Stomach (tissue), 8 donors: ENCODE measurements at regions not wholly inside any gene's neighbourhood (a gene's known extent, or its start where the extent isn't known, plus 50 kb on each side); places are given as distances from the start of the nearest gene placed in this dataset.
A peak's percentile ranks its signal among the peaks of the same experiment; 100 is the strongest.
"Not testable (repeated sequence)": the region's sequence is repeated elsewhere in the genome, so short reads cannot be mapped to it uniquely, and the experiment has no call there.

Experiments
- DNase-seq, 2 donors: peaks; one replicate each; pipeline versions ENCODE4 v3.0.0 to v3.0.0-alpha.2; 2013 to 2019
- H3K27ac ChIP-seq, 5 donors: fragments of 200-600 bp in 4 of 5; sonication (generic) in 4 of 5; one replicate each; pipeline ENCODE4 v1.5.1; 2013 to 2019; ENCODE audit warnings: mild to moderate bottlenecking in 1 of 5, moderate library complexity in 1 of 5
- H3K27me3 ChIP-seq, 3 donors: fragments of 200-600 bp; sonication (generic); one replicate each; pipeline ENCODE4 v1.5.1; 2017 to 2019; ENCODE audit warnings: mixed run types in 1 of 3
- H3K36me3 ChIP-seq, 4 donors: fragments of 200-600 bp; sonication (generic); 1 replicate in 3 of 4; 2 replicates in 1 of 4; pipeline ENCODE4 v1.5.1; 2016 to 2019
- H3K4me1 ChIP-seq, 4 donors: fragments of 200-600 bp; sonication (generic); one replicate each; pipeline ENCODE4 v1.5.1; 2016 to 2019
- H3K4me3 ChIP-seq, 4 donors: fragments of 200-600 bp; sonication (generic) in 3 of 4; one replicate each; pipeline ENCODE4 v1.5.1; 2016 to 2019; ENCODE audit warnings: mild to moderate bottlenecking in 1 of 4
- H3K9me3 ChIP-seq, 4 donors: fragments of 200-600 bp; sonication (generic); one replicate each; pipeline ENCODE4 v1.5.1; 2016 to 2019
- EP300 ChIP-seq: sonication (generic); formaldehyde crosslinking; IDR thresholded peaks from one replicate; pipeline ENCODE4 v1.6.1; 2017; ENCODE audit warnings: antibody characterized with exemption
- POLR2A ChIP-seq, 4 donors: fragments of 450-650 bp; IDR thresholded peaks; one replicate each; pipeline ENCODE4 v1.6.1; 2016; ENCODE audit warnings: antibody characterized with exemption in 4 of 4, control low read depth in 2 of 4, mild to moderate bottlenecking in 1 of 4, moderate library complexity in 1 of 4
- POLR2AphosphoS5 ChIP-seq, 3 donors: sonication (generic); formaldehyde crosslinking; IDR thresholded peaks; one replicate each; pipeline ENCODE4 v1.6.1; 2016; ENCODE audit warnings: antibody characterized with exemption in 3 of 3
- WGBS, 5 donors: extraction: QIAGEN DNeasy Blood & Tissue Kit in 3 of 5; methylation state at CpG; one replicate each; pipeline versions ENCODE4 v1.1.5 to v1.1.7; 2013 to 2018; 5-methylcytosine and 5-hydroxymethylcytosine counted together
- intact Hi-C: fragments of 100-400 bp; cut with DNase I; formaldehyde crosslinking; loops from one replicate; pipeline ENCODE4 v1.15.1; 2023; ENCODE audit warnings: low total_unique reads
- TF ChIP-seq, protein P1 (sequence below), 7 experiments: fragments of 450-650 bp in 4 of 7; fragments of 200-600 bp in 3 of 7; sonication (generic) in 3 of 7; IDR thresholded peaks; one replicate each; pipeline ENCODE4 v1.5.1; 2016 to 2019; ENCODE audit warnings: antibody characterized with exemption in 7 of 7, control low read depth in 2 of 7, mild to moderate bottlenecking in 1 of 7
- donor health status: healthy with polysubstance abuse.
- donor health status: Bipolar disorder and iron deficiency.
- donor health status: healthy.

DNA sequence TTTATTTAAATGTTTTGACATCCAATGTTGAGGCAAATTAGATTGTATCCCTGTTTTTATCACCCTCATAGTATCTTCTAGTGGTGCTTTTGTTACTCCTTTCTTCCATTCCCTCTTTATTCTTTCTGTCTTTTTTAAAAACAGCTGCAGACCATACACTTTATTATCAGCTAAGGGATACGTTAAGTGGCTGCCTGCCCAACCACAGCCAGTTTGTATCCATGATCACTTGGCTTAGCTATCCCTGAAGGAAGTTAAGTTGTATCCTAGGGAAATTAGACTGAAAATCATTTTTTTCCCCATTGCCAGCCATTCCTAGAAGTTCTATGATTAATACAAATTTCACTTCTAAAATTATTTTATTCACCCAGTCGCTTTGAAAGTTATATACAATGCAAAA is 1032.7 kb downstream of the NR2F1-AS1 start:
- H3K4me1 ChIP-seq: no peaks in the 10 kb centered on the region
- DNase-seq: peak in 1 of 2 donors; percentile 45
- no peak overlapping the region for H3K4me3 ChIP-seq
- H3K36me3 ChIP-seq: no peaks in the 10 kb centered on the region
- H3K9me3 ChIP-seq: no peaks in the 10 kb centered on the region
- TF ChIP-seq POLR2A (IDR thresholded peaks at IDR 0.05): no peak
- TF ChIP-seq EP300: no peak
- TF ChIP-seq, protein P1, sequence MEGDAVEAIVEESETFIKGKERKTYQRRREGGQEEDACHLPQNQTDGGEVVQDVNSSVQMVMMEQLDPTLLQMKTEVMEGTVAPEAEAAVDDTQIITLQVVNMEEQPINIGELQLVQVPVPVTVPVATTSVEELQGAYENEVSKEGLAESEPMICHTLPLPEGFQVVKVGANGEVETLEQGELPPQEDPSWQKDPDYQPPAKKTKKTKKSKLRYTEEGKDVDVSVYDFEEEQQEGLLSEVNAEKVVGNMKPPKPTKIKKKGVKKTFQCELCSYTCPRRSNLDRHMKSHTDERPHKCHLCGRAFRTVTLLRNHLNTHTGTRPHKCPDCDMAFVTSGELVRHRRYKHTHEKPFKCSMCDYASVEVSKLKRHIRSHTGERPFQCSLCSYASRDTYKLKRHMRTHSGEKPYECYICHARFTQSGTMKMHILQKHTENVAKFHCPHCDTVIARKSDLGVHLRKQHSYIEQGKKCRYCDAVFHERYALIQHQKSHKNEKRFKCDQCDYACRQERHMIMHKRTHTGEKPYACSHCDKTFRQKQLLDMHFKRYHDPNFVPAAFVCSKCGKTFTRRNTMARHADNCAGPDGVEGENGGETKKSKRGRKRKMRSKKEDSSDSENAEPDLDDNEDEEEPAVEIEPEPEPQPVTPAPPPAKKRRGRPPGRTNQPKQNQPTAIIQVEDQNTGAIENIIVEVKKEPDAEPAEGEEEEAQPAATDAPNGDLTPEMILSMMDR (IDR thresholded peaks at IDR 0.05): no peak
- TF ChIP-seq POLR2AphosphoS5 (IDR thresholded peaks at IDR 0.05): no peak
- intact Hi-C loops: no loop called here
- no peak overlapping the region for H3K27ac ChIP-seq
- no peaks in the 10 kb centered on the region for H3K27me3 ChIP-seq
- 34 to 60% (median 42%) methylated on average over 2 of the region's 2 CpGs for WGBS, 5 donors

DNA sequence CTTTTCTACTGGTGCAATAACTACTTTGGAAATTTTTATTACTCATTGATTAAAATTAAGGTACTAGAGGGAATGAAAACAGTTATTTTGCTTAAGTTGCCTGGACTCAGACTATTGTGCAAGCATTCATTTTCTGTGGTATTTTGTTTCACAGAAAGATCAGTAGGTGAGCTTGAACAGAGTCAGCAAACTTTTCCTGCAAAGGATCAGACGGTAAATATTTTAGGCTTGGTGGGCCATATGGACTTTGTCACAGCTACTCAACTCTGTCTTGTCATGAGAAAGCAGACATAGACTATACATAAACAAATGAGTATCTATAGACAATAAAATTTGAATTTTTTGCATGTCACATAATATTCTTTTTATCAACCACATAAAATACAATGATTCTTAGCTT is 1036.4 kb downstream of the NR2F1-AS1 start:
- Histone ChIP-seq H3K4me3 (no peak overlapping the region), H3K4me1 (no peaks in the 10 kb centered on the region), H3K27ac (no peak overlapping the region), H3K27me3 (no peaks in the 10 kb centered on the region), H3K36me3 (no peaks in the 10 kb centered on the region), H3K9me3 (no peaks in the 10 kb centered on the region)
- DNase-seq: peak in 1 of 2 donors; percentile 9
- WGBS, 5 donors: 67 to 89% (median 76%) methylated on average over 1 of the region's 1 CpG
- TF ChIP-seq POLR2AphosphoS5 (IDR thresholded peaks at IDR 0.05): no peak
- TF ChIP-seq POLR2A (IDR thresholded peaks at IDR 0.05): no peak
- intact Hi-C loops: no loop called here

DNA sequence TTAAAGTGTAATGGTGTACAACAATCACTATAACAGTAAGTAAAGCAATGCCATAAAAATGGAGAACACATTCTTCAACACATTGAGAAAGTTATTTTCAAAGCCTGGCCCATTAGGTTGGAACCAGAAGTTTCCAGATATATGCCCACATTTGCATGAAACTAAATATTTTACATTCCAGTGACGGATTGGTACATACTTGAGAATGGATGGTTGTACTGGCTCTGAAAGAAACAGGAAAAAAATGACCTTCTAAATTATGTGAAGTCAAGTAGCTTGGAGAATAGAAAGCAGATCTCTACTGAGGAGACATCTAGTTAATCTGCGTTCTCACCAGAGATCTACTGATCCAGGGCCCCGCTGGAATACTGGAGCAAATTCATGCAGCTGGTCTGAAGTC is 1037.0 kb downstream of the NR2F1-AS1 start:
- WGBS, 5 donors: 72 to 84% (median 82%) methylated on average over 3 of the region's 3 CpGs
- no peaks in the 10 kb centered on the region for H3K36me3 ChIP-seq
- no peaks in the 10 kb centered on the region for H3K27me3 ChIP-seq
- DNase-seq: no peak
- H3K9me3 ChIP-seq: no peaks in the 10 kb centered on the region
- no peaks in the 10 kb centered on the region for H3K4me1 ChIP-seq
- H3K27ac ChIP-seq: no peak overlapping the region
- H3K4me3 ChIP-seq: no peak overlapping the region
- intact Hi-C loops: no loop called here
- no peak for TF ChIP-seq EP300
- TF ChIP-seq POLR2AphosphoS5 (IDR thresholded peaks at IDR 0.05): no peak
- no peak for TF ChIP-seq POLR2A (IDR thresholded peaks at IDR 0.05)
- TF ChIP-seq, protein P1 (IDR thresholded peaks at IDR 0.05): no peak

DNA sequence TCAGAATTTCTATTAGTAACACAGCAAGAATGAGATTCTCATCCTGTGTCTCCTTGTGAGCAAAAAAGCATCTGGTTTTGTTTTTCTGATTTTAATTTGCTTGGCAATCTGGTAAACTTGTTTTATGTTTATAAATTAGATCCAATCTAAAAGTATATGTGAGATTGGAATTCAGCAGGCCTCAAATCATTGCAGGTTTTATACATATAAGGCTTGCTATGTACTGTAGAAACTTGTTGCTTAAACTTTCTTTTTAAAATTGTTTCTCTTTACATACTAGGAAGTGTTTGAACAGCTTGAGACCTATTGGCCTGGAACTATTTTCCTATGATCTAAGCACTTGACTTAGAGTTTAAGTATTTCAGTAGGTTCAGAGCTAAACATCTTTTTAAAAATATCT is 1037.8 kb downstream of the NR2F1-AS1 start:
- Histone ChIP-seq H3K36me3 (no peaks in the 10 kb centered on the region), H3K9me3 (no peaks in the 10 kb centered on the region), H3K4me3 (no peak overlapping the region), H3K27ac (no peak overlapping the region), H3K4me1 (no peaks in the 10 kb centered on the region), H3K27me3 (no peaks in the 10 kb centered on the region)
- intact Hi-C loops: no loop called here
- TF ChIP-seq POLR2A (IDR thresholded peaks at IDR 0.05): no peak
- TF ChIP-seq, protein P1 (IDR thresholded peaks at IDR 0.05): no peak
- TF ChIP-seq EP300: no peak
- no peak for TF ChIP-seq POLR2AphosphoS5 (IDR thresholded peaks at IDR 0.05)
- DNase-seq: peak in 1 of 2 donors; percentile 13

DNA sequence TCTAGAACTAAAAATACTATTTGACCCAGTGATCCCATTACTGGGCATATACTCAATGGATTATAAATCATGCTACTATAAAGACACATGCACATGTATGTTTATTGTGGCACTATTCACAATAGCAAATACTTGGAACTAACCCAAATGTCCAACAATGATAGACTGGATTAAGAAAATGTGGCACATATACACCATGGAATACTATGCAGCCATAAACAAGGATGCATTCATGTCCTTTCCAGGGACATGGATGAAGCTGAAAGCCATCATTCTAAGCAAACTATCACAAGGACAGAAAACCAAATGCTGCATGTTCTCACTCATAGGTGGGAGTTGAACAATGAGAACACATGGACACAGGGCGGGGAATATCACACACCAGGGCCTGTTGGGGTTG is 1039.0 kb downstream of the NR2F1-AS1 start:
- H3K4me3 ChIP-seq, H3K4me1 ChIP-seq, H3K9me3 ChIP-seq, intact Hi-C loops, H3K27ac ChIP-seq, H3K27me3 ChIP-seq, H3K36me3 ChIP-seq, DNase-seq: not testable (repeated sequence)
- 88 to 100% (median 94%) methylated on average over 1 of the region's 1 CpG for WGBS, 5 donors
